ENCODE measurements at regions not wholly inside any gene's neighbourhood (a gene's known extent, or its start where the extent isn't known, plus 50 kb on each side); places are given as distances from the start of the nearest gene placed in this dataset.
"Not testable (repeated sequence)": the region's sequence is repeated elsewhere in the genome, so short reads cannot be mapped to it uniquely, and the experiment has no call there.

- intact Hi-C loops (cut with micrococcal nuclease), result no loop called here
- no peak for ATAC-seq
- no peak for DNase-seq
Measured at GRCh38 chr13:87954091-87954490, 282.9 kb downstream of the SLITRK5 start.

- intact Hi-C loops (cut with micrococcal nuclease), result no loop called here
- DNase-seq (no peak), ATAC-seq (no peak)
Measured at GRCh38 chr13:87961546-87961945, 290.4 kb downstream of the SLITRK5 start.

GRCh38 chr13:87972568-87972967 lies 301.4 kb downstream of the SLITRK5 start:
- no peak for DNase-seq
- ATAC-seq, result no peak
- intact Hi-C loops (cut with micrococcal nuclease), result no loop called here

GRCh38 chr13:87975035-87975434 lies 303.9 kb downstream of the SLITRK5 start:
- no peak for DNase-seq
- ATAC-seq, result no peak
- intact Hi-C loops (cut with micrococcal nuclease), result no loop called here

- intact Hi-C loops (cut with micrococcal nuclease); ATAC-seq; DNase-seq: not testable (repeated sequence)
Measured at GRCh38 chr13:87976650-87977049, 305.5 kb downstream of the SLITRK5 start.

- intact Hi-C loops (cut with micrococcal nuclease), result no loop called here
- no peak for DNase-seq
- no peak for ATAC-seq
Measured at GRCh38 chr13:87981416-87981815, 310.2 kb downstream of the SLITRK5 start.

GRCh38 chr13:87982400-87982799 lies 311.2 kb downstream of the SLITRK5 start:
- DNase-seq (no peak), ATAC-seq (no peak)
- intact Hi-C loops (cut with micrococcal nuclease), result no loop called here

GRCh38 chr13:87986639-87987250 lies 315.6 kb downstream of the SLITRK5 start:
- ATAC-seq (no peak), DNase-seq (no peak)
- intact Hi-C loops (cut with micrococcal nuclease), result no loop called here

- intact Hi-C loops (cut with micrococcal nuclease), result no loop called here
- no peak for ATAC-seq
- DNase-seq, result no peak
Measured at GRCh38 chr13:87998081-87998480, 326.9 kb downstream of the SLITRK5 start.

- DNase-seq (no peak), ATAC-seq (no peak)
- intact Hi-C loops (cut with micrococcal nuclease), result no loop called here
Measured at GRCh38 chr13:87999240-87999700, 328.1 kb downstream of the SLITRK5 start.

GRCh38 chr13:87999788-88000187 lies 328.6 kb downstream of the SLITRK5 start:
- intact Hi-C loops (cut with micrococcal nuclease), result no loop called here
- no peak for ATAC-seq
- DNase-seq, result no peak

GRCh38 chr13:88000239-88000638 lies 329.1 kb downstream of the SLITRK5 start:
- DNase-seq (no peak), ATAC-seq (no peak)
- intact Hi-C loops (cut with micrococcal nuclease), result no loop called here

- intact Hi-C loops (cut with micrococcal nuclease), result no loop called here
- ATAC-seq (no peak), DNase-seq (no peak)
Measured at GRCh38 chr13:88000787-88001186, 329.6 kb downstream of the SLITRK5 start.

- intact Hi-C loops (cut with micrococcal nuclease), result no loop called here
- no peak for ATAC-seq
- no peak for DNase-seq
Measured at GRCh38 chr13:88005188-88005587, 334.0 kb downstream of the SLITRK5 start.

- ATAC-seq (no peak), DNase-seq (no peak)
- intact Hi-C loops (cut with micrococcal nuclease), result no loop called here
Measured at GRCh38 chr13:88014527-88014926, 343.4 kb downstream of the SLITRK5 start.

GRCh38 chr13:88022431-88023208 lies 351.4 kb downstream of the SLITRK5 start:
- ATAC-seq (no peak), DNase-seq (no peak)
- intact Hi-C loops (cut with micrococcal nuclease), result no loop called here

GRCh38 chr13:88026241-88026640 lies 355.1 kb downstream of the SLITRK5 start:
- intact Hi-C loops (cut with micrococcal nuclease), result no loop called here
- ATAC-seq, result no peak
- no peak for DNase-seq

GRCh38 chr13:88031980-88032559 lies 360.9 kb downstream of the SLITRK5 start:
- ATAC-seq (no peak), DNase-seq (no peak)
- intact Hi-C loops (cut with micrococcal nuclease), result no loop called here

GRCh38 chr13:88036205-88036604 lies 365.0 kb downstream of the SLITRK5 start:
- DNase-seq; intact Hi-C loops (cut with micrococcal nuclease); ATAC-seq: not testable (repeated sequence)

GRCh38 chr13:88042489-88042888 lies 371.3 kb downstream of the SLITRK5 start:
- intact Hi-C loops (cut with micrococcal nuclease), result no loop called here
- DNase-seq, result no peak
- ATAC-seq, result no peak
